K562 (cell line): ENCODE measurements at regions not wholly inside any gene's neighbourhood (a gene's known extent, or its start where the extent isn't known, plus 50 kb on each side); places are given as distances from the start of the nearest gene placed in this dataset.

ENCODE experiments used
- ADNP ChIP-seq: fragments of 200-800 bp; sonication (Bioruptor generic); IDR thresholded peaks from 2 replicates; pipeline ENCODE4 v1.6.1; 2016; ENCODE audit warnings: missing genetic modification characterization, missing compliant biosample characterization
- CBX8 ChIP-seq: fragments of 200-600 bp; sonication (generic); IDR thresholded peaks from 2 replicates; pipeline ENCODE4 v1.6.1; 2012; ENCODE audit warnings: borderline replicate concordance, mixed run types, low read depth, mild to moderate bottlenecking, moderate library complexity, mixed read lengths, low read length, control low read depth, inconsistent platforms; ENCODE audit not compliant: poor library complexity, severe bottlenecking; ENCODE audit errors: extremely low read depth
- CHD2 ChIP-seq: IDR thresholded peaks from 2 replicates; pipeline ENCODE4 v1.6.1; 2011; ENCODE audit warnings: low read depth, low read length
- CREBBP ChIP-seq: IDR thresholded peaks from one replicate; pipeline ENCODE4 v1.6.1; 2012; ENCODE audit warnings: low read depth, mild to moderate bottlenecking, control low read depth, inconsistent platforms, low read length
- FUS ChIP-seq: fragments of 200-400 bp; formaldehyde crosslinking; optimal IDR thresholded peaks from 2 replicates; pipeline ENCODE3; 2017; ENCODE audit warnings: low read depth, low read length
- GTF2A2 ChIP-seq: IDR thresholded peaks from 2 replicates; pipeline ENCODE4 v1.6.1; 2016; ENCODE audit warnings: mild to moderate bottlenecking, missing genetic modification characterization, missing compliant biosample characterization
- HDAC1 ChIP-seq, 2 experiments: fragments of 450-650 bp; IDR thresholded peaks; 2 replicates each; pipeline ENCODE4 v1.6.1; 2016 to 2017; ENCODE audit warnings: inconsistent platforms in 1 of 2, mild to moderate bottlenecking in 1 of 2, moderate library complexity in 1 of 2
- HDAC2 ChIP-seq: fragments of 450-650 bp; IDR thresholded peaks from 2 replicates; pipeline ENCODE4 v1.6.1; 2016; ENCODE audit warnings: mild to moderate bottlenecking
- HDGF ChIP-seq: fragments of 450-650 bp; IDR thresholded peaks from 2 replicates; pipeline ENCODE4 v1.6.1; 2016
- MAZ ChIP-seq, 2 experiments: fragments of 450-650 bp in 1 of 2; sonication (generic) in 1 of 2; formaldehyde crosslinking; IDR thresholded peaks in 1 of 2; conservative IDR thresholded peaks in 1 of 2; 2 replicates each; pipeline versions ENCODE4 v1.4.0 to v1.5.0; 2020; ENCODE audit warnings: mild to moderate bottlenecking in 1 of 2, missing genetic modification reagents in 1 of 2
- MBD2 ChIP-seq: sonication (generic); IDR thresholded peaks from 2 replicates; pipeline ENCODE4 v1.6.1; 2016; ENCODE audit warnings: low read depth, borderline replicate concordance
- MTA1 ChIP-seq: fragments of 450-650 bp; IDR thresholded peaks from 2 replicates; pipeline ENCODE4 v1.6.1; 2017; ENCODE audit warnings: borderline replicate concordance
- NR1H2 ChIP-seq: sonication (generic); formaldehyde crosslinking; IDR thresholded peaks from 2 replicates; pipeline ENCODE4 v1.4.0; 2020; ENCODE audit warnings: mild to moderate bottlenecking, missing genetic modification reagents
- RAD21 ChIP-seq, 2 experiments: fragments of 250-450 bp in 1 of 2; fragments of 450-650 bp in 1 of 2; sonication (Bioruptor Pico) in 1 of 2; formaldehyde crosslinking in 1 of 2; IDR thresholded peaks in 1 of 2; conservative IDR thresholded peaks in 1 of 2; 2 replicates each; pipeline versions ENCODE4 v1.4.0 to v1.8.0; 2020 to 2022; ENCODE audit warnings: mild to moderate bottlenecking in 2 of 2, moderate library complexity in 1 of 2
- SAFB2 ChIP-seq: fragments of 200-400 bp; formaldehyde crosslinking; IDR thresholded peaks from 2 replicates; pipeline ENCODE4 v1.6.1; 2018; ENCODE audit warnings: borderline replicate concordance, low read length, low read depth, moderate library complexity; ENCODE audit not compliant: severe bottlenecking
- SRF ChIP-seq, 2 experiments: fragments of 250-450, 450-650 bp in 1 of 2; sonication (Bioruptor Pico) in 1 of 2; sonication (generic) in 1 of 2; formaldehyde crosslinking; IDR thresholded peaks; 2 replicates each; pipeline versions ENCODE4 v1.5.0 to v1.5.1; 2020 to 2022; ENCODE audit warnings: mild to moderate bottlenecking in 1 of 2, missing genetic modification reagents in 1 of 2
- SRSF1 ChIP-seq: fragments of 200-400 bp; formaldehyde crosslinking; IDR thresholded peaks from 2 replicates; pipeline ENCODE4 v1.6.1; 2017; ENCODE audit warnings: mild to moderate bottlenecking, low read depth, low read length, moderate library complexity
- SUPT5H ChIP-seq: fragments of 450-650 bp; IDR thresholded peaks from 2 replicates; pipeline ENCODE4 v1.6.1; 2016
- U2AF2 ChIP-seq: fragments of 200-400 bp; formaldehyde crosslinking; optimal IDR thresholded peaks from 2 replicates; pipeline ENCODE3; 2017; ENCODE audit warnings: low read depth, mild to moderate bottlenecking, low read length
- USF1 ChIP-seq: sonication (generic); formaldehyde crosslinking; IDR thresholded peaks from 2 replicates; pipeline ENCODE4 v1.9.0; 2022; ENCODE audit warnings: mild to moderate bottlenecking, missing genetic modification reagents
- ZC3H8 ChIP-seq: fragments of 450-650 bp; IDR thresholded peaks from 2 replicates; pipeline ENCODE4 v1.6.1; 2017
- TF ChIP-seq, protein P1 (sequence below): fragments of 250-450 bp; sonication (Bioruptor Pico); IDR thresholded peaks from 2 replicates; pipeline ENCODE4 v1.4.0; 2020; ENCODE audit warnings: mild to moderate bottlenecking, moderate library complexity
- TF ChIP-seq, protein P2 (sequence below): fragments of 200-800 bp; sonication (Bioruptor generic); IDR thresholded peaks from 2 replicates; pipeline ENCODE4 v1.6.1; 2017; ENCODE audit warnings: missing genetic modification characterization, missing compliant biosample characterization

GRCh38 chr20:53739799-53740785, 146.5 kb upstream of the ZNF217 start (continued):
- TF ChIP-seq, protein P1, sequence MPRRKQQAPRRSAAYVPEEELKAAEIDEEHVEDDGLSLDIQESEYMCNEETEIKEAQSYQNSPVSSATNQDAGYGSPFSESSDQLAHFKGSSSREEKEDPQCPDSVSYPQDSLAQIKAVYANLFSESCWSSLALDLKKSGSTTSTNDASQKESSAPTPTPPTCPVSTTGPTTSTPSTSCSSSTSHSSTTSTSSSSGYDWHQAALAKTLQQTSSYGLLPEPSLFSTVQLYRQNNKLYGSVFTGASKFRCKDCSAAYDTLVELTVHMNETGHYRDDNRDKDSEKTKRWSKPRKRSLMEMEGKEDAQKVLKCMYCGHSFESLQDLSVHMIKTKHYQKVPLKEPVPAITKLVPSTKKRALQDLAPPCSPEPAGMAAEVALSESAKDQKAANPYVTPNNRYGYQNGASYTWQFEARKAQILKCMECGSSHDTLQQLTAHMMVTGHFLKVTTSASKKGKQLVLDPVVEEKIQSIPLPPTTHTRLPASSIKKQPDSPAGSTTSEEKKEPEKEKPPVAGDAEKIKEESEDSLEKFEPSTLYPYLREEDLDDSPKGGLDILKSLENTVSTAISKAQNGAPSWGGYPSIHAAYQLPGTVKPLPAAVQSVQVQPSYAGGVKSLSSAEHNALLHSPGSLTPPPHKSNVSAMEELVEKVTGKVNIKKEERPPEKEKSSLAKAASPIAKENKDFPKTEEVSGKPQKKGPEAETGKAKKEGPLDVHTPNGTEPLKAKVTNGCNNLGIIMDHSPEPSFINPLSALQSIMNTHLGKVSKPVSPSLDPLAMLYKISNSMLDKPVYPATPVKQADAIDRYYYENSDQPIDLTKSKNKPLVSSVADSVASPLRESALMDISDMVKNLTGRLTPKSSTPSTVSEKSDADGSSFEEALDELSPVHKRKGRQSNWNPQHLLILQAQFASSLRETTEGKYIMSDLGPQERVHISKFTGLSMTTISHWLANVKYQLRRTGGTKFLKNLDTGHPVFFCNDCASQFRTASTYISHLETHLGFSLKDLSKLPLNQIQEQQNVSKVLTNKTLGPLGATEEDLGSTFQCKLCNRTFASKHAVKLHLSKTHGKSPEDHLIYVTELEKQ: no peak
- 0 out of 2 replicates have a peak, but pooled peaks have one; percentile 19 for TF ChIP-seq MBD2
- TF ChIP-seq MTA1: no peak
- no peak for TF ChIP-seq CREBBP
- TF ChIP-seq CHD2: no peak
- no peak for TF ChIP-seq HDGF
- TF ChIP-seq SUPT5H: 0 out of 2 replicates have a peak, but pooled peaks have one; percentile 22
- peak; percentile 3 to 52; a peak in 1 of 4 replicates for TF ChIP-seq MAZ (CRISPR knock-in tag; conservative IDR thresholded peaks at IDR 0.05 in 1 of 2, IDR thresholded peaks at IDR 0.05 in 1 of 2)
- no peak for TF ChIP-seq NR1H2 (CRISPR knock-in tag)
- no peak for TF ChIP-seq RAD21 (CRISPR knock-in tag; conservative IDR thresholded peaks at IDR 0.05 in 1 of 2, IDR thresholded peaks at IDR 0.05 in 1 of 2)
- 0 out of 4 replicates have a peak, but pooled peaks of 1 of the 2 experiments have one; percentile 35 for TF ChIP-seq HDAC1 (IDR thresholded peaks at IDR 0.05)
- TF ChIP-seq SRF (CRISPR knock-in tag; IDR thresholded peaks at IDR 0.05): no peak
- TF ChIP-seq USF1 (CRISPR knock-in tag): no peak
- no peak for TF ChIP-seq SRSF1
- TF ChIP-seq CBX8: no peak
- TF ChIP-seq FUS: no peak
- TF ChIP-seq, protein P2, sequence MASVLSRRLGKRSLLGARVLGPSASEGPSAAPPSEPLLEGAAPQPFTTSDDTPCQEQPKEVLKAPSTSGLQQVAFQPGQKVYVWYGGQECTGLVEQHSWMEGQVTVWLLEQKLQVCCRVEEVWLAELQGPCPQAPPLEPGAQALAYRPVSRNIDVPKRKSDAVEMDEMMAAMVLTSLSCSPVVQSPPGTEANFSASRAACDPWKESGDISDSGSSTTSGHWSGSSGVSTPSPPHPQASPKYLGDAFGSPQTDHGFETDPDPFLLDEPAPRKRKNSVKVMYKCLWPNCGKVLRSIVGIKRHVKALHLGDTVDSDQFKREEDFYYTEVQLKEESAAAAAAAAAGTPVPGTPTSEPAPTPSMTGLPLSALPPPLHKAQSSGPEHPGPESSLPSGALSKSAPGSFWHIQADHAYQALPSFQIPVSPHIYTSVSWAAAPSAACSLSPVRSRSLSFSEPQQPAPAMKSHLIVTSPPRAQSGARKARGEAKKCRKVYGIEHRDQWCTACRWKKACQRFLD (CRISPR knock-in tag): peak; percentile 35
- no peak for TF ChIP-seq ADNP (tag)
- TF ChIP-seq SAFB2: no peak
- no peak for TF ChIP-seq HDAC2
- TF ChIP-seq GTF2A2 (tag): peak; percentile 42; the same call in 1 of the 2 replicates
- TF ChIP-seq U2AF2: no peak
- TF ChIP-seq ZC3H8: 0 out of 2 replicates have a peak, but pooled peaks have one; percentile 25
